IMR-90 (cell line): ENCODE measurements at regions not wholly inside any gene's neighbourhood (a gene's known extent, or its start where the extent isn't known, plus 50 kb on each side); places are given as distances from the start of the nearest gene placed in this dataset.

Experiments used
- ATAC-seq: fragments of 200-7000 bp; cut with Tn5 transposase; 2 replicates; pipeline ENCODE4 v1.9.1; 2020; ENCODE audit warnings: low read depth, mild to moderate bottlenecking, moderate library complexity
- BruUV-seq: library from RNA; stranded (reverse); fragments of 400-500 nt; replicated peaks from 2 replicates; lab custom pipeline; 2021; lab: Mats Ljungman, UMichigan
- CTCF ChIA-PET: fragments of 300-600 bp; formaldehyde crosslinking; extraction: SDS; loops from one replicate; lab custom pipeline; 2021; ENCODE audit warnings: antibody characterized with exemption; lab: Yijun Ruan, JAX
- POLR2A ChIA-PET: fragments of 300-600 bp; sonication (Branson Sonifier 250); formaldehyde crosslinking; loops from one replicate; lab custom pipeline; 2022; ENCODE audit warnings: antibody characterized with exemption; ENCODE audit not compliant: unreplicated experiment; lab: Charles Lee
- DNase-seq: peaks from one replicate; pipeline ENCODE4 v3.0.0; 2013
- H2AFZ ChIP-seq: replicated peaks from 2 replicates; pipeline ENCODE3; 2013; ENCODE audit warnings: low read length, mild to moderate bottlenecking; ENCODE audit not compliant: poor library complexity
- H2AK5ac ChIP-seq: 2 replicates; pipeline ENCODE4 v1.6.1; 2013; ENCODE audit warnings: low read depth, low read length, inconsistent platforms
- H2AK9ac ChIP-seq: replicated peaks from 2 replicates; pipeline ENCODE3; 2013; ENCODE audit warnings: mild to moderate bottlenecking, low read depth, low read length, moderate library complexity; ENCODE audit not compliant: poor library complexity
- H2BK120ac ChIP-seq: 2 replicates; pipeline ENCODE4 v1.6.1; 2013; ENCODE audit warnings: low read depth, low read length, inconsistent platforms
- H2BK15ac ChIP-seq: 3 replicates; pipeline ENCODE4 v1.6.1; 2013; ENCODE audit warnings: low read depth, low read length, inconsistent platforms
- H2BK20ac ChIP-seq: 2 replicates; pipeline ENCODE4 v1.6.1; 2013; ENCODE audit warnings: low read depth, mild to moderate bottlenecking, inconsistent platforms, low read length, moderate library complexity
- H2BK5ac ChIP-seq: 2 replicates; pipeline ENCODE4 v1.6.1; 2013; ENCODE audit warnings: mild to moderate bottlenecking, low read depth, low read length, inconsistent platforms; ENCODE audit not compliant: poor library complexity, severe bottlenecking
- H3K14ac ChIP-seq: replicated peaks from 2 replicates; pipeline ENCODE4 v1.6.1; 2013; ENCODE audit warnings: low read depth, low read length, inconsistent platforms
- H3K18ac ChIP-seq: 2 replicates; pipeline ENCODE4 v1.6.1; 2013; ENCODE audit warnings: low read depth, low read length, control low read depth
- H3K23ac ChIP-seq: 2 replicates; pipeline ENCODE4 v1.6.1; 2013; ENCODE audit warnings: low read depth, low read length, inconsistent platforms
- H3K27ac ChIP-seq: 2 replicates; pipeline ENCODE4 v1.5.1; 2013; ENCODE audit warnings: mild to moderate bottlenecking, control low read depth, low read length; ENCODE audit not compliant: insufficient read depth
- H3K27me3 ChIP-seq: 2 replicates; pipeline ENCODE4 v1.6.1; 2013; ENCODE audit warnings: low read length; ENCODE audit not compliant: control insufficient read depth, insufficient read depth
- H3K36me3 ChIP-seq: 2 replicates; pipeline ENCODE4 v1.6.1; 2013; ENCODE audit warnings: low read length, mixed read lengths; ENCODE audit not compliant: control insufficient read depth, insufficient read depth
- H3K4ac ChIP-seq: 2 replicates; pipeline ENCODE4 v1.6.1; 2013; ENCODE audit warnings: low read depth, low read length, inconsistent platforms
- H3K4me1 ChIP-seq: 2 replicates; pipeline ENCODE4 v1.6.1; 2013; ENCODE audit warnings: low read length, mixed read lengths; ENCODE audit not compliant: control insufficient read depth, insufficient read depth
- H3K4me2 ChIP-seq: 2 replicates; pipeline ENCODE4 v1.6.1; 2013; ENCODE audit warnings: low read depth, mild to moderate bottlenecking, control low read depth, low read length, moderate library complexity
- H3K4me3 ChIP-seq: 2 replicates; pipeline ENCODE4 v1.5.1; 2013; ENCODE audit warnings: low read depth, mild to moderate bottlenecking, control low read depth, low read length, moderate library complexity; ENCODE audit not compliant: insufficient read depth
- H3K56ac ChIP-seq: 2 replicates; pipeline ENCODE4 v1.6.1; 2013; ENCODE audit warnings: low read length, inconsistent platforms; ENCODE audit not compliant: insufficient read depth; ENCODE audit errors: extremely low read depth
- H3K79me1 ChIP-seq, 2 experiments: 2 replicates each; pipeline ENCODE4 v1.6.1; 2013; ENCODE audit warnings: low read length in 2 of 2, inconsistent platforms in 1 of 2, low read depth in 1 of 2
- H3K9ac ChIP-seq: 2 replicates; pipeline ENCODE4 v1.6.1; 2013; ENCODE audit warnings: low read depth, low read length, control low read depth
- H3K9me1 ChIP-seq: 2 replicates; pipeline ENCODE4 v1.6.1; 2013; ENCODE audit warnings: low read length, inconsistent platforms; ENCODE audit not compliant: insufficient read depth
- H3K9me3 ChIP-seq: 2 replicates; pipeline ENCODE4 v1.6.1; 2013; ENCODE audit warnings: low read length; ENCODE audit not compliant: control insufficient read depth, insufficient read depth
- H4K20me1 ChIP-seq: 2 replicates; pipeline ENCODE4 v1.6.1; 2013; ENCODE audit warnings: low read length, inconsistent platforms; ENCODE audit not compliant: insufficient read depth
- H4K5ac ChIP-seq: 2 replicates; pipeline ENCODE4 v1.6.1; 2013; ENCODE audit warnings: mild to moderate bottlenecking, low read depth, low read length, control low read depth
- H4K8ac ChIP-seq, 2 experiments: 2 replicates each; pipeline ENCODE4 v1.6.1; 2013; ENCODE audit warnings: low read depth in 2 of 2, low read length in 2 of 2, control low read depth in 1 of 2, inconsistent platforms in 1 of 2
- H4K91ac ChIP-seq: 2 replicates; pipeline ENCODE4 v1.6.1; 2013; ENCODE audit warnings: low read depth, low read length, inconsistent platforms; ENCODE audit not compliant: insufficient read depth
- BHLHE40 ChIP-seq: fragments of 150-350 bp; IDR thresholded peaks from 2 replicates; pipeline ENCODE4 v1.6.1; 2016; ENCODE audit warnings: mild to moderate bottlenecking, low read depth, low read length
- CEBPB ChIP-seq: IDR thresholded peaks from 2 replicates; pipeline ENCODE4 v1.6.1; 2012; ENCODE audit warnings: low read depth, low read length, improper control_type of control experiment
- CHD1 ChIP-seq: IDR thresholded peaks from 2 replicates; pipeline ENCODE4 v1.6.1; 2012; ENCODE audit warnings: low read depth, low read length, improper control_type of control experiment
- MAFK ChIP-seq: IDR thresholded peaks from 2 replicates; pipeline ENCODE4 v1.6.1; 2012; ENCODE audit warnings: low read depth, low read length, improper control_type of control experiment
- MAZ ChIP-seq: IDR thresholded peaks from 2 replicates; pipeline ENCODE4 v1.6.1; 2012; ENCODE audit warnings: low read depth, mild to moderate bottlenecking, low read length, improper control_type of control experiment, moderate library complexity, borderline replicate concordance
- MXI1 ChIP-seq: IDR thresholded peaks from 2 replicates; pipeline ENCODE4 v1.6.1; 2012; ENCODE audit warnings: low read depth, mild to moderate bottlenecking, low read length, moderate library complexity, borderline replicate concordance
- POLR2A ChIP-seq: IDR thresholded peaks from 2 replicates; pipeline ENCODE4 v1.6.1; 2012; ENCODE audit warnings: mild to moderate bottlenecking, low read depth, low read length
- SMC3 ChIP-seq: fragments of 150-350 bp; IDR thresholded peaks from 2 replicates; pipeline ENCODE4 v1.6.1; 2016; ENCODE audit warnings: low read depth, mild to moderate bottlenecking, antibody characterized with exemption, low read length, moderate library complexity
- WGBS, 2 experiments: methylation state at CpG; one replicate each; pipeline versions ENCODE4 v1.1.5 to v1.1.7; 2013; ENCODE audit warnings: missing lambda C conversion rate in 2 of 2; ENCODE audit not compliant: insufficient read length in 1 of 2; ENCODE audit errors: extremely low coverage in 2 of 2; 5-methylcytosine and 5-hydroxymethylcytosine counted together
- dilution Hi-C: fragments of 300-500 bp; cut with HindIII; formaldehyde crosslinking; loops from one replicate; pipeline ENCODE4 v1.14.3; 2018; ENCODE audit warnings: low sequenced_read_pairs; ENCODE audit not compliant: unreplicated experiment
- in situ Hi-C: fragments of 300-500 bp; cut with MboI; formaldehyde crosslinking; loops from 3 replicates; pipeline ENCODE4 v1.14.3; 2019; ENCODE audit warnings: low sequenced_read_pairs, inconsistent platforms, mixed read lengths
- intact Hi-C: fragments of 100-400 bp; cut with micrococcal nuclease; formaldehyde crosslinking; loops from 2 replicates; pipeline ENCODE4 v1.10.0; 2022
- TF ChIP-seq, protein P1 (sequence below): fragments of 150-350 bp; IDR thresholded peaks from 2 replicates; pipeline ENCODE4 v1.6.1; 2016; ENCODE audit warnings: low read depth, mild to moderate bottlenecking, low read length, moderate library complexity, borderline replicate concordance
- TF ChIP-seq, protein P2 (sequence below): fragments of 150-350 bp; IDR thresholded peaks from 2 replicates; pipeline ENCODE4 v1.6.1; 2017; ENCODE audit warnings: mild to moderate bottlenecking, antibody characterized with exemption, low read length, low read depth

DNA sequence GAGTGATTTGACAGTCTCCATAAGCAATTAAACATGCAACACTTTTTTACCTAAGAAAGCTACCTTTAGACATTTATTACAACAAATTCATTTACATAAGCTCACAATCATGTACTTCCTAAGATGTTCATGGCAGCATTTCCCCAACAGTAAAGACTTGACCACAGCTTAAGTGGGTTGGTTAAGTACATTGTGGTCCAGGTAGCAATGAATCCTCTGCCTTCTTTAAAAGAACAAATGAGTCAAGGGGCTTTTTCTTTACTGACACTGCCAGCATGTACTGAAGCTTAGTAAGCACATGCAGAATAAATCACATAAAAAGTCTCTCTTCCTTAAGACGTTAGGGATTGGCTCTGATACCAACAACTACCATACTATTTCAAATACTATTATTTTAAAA lies 183.7 kb upstream of the USP9Y start:
- intact Hi-C loops: no loop called here
- TF ChIP-seq, protein P1, sequence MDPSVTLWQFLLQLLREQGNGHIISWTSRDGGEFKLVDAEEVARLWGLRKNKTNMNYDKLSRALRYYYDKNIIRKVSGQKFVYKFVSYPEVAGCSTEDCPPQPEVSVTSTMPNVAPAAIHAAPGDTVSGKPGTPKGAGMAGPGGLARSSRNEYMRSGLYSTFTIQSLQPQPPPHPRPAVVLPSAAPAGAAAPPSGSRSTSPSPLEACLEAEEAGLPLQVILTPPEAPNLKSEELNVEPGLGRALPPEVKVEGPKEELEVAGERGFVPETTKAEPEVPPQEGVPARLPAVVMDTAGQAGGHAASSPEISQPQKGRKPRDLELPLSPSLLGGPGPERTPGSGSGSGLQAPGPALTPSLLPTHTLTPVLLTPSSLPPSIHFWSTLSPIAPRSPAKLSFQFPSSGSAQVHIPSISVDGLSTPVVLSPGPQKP: no peak
- TF ChIP-seq MAFK: no peak
- no peak for TF ChIP-seq CEBPB
- TF ChIP-seq POLR2A: no peak
- TF ChIP-seq MAZ: no peak
- TF ChIP-seq MXI1: no peak
- no peak for TF ChIP-seq BHLHE40
- TF ChIP-seq, protein P2, sequence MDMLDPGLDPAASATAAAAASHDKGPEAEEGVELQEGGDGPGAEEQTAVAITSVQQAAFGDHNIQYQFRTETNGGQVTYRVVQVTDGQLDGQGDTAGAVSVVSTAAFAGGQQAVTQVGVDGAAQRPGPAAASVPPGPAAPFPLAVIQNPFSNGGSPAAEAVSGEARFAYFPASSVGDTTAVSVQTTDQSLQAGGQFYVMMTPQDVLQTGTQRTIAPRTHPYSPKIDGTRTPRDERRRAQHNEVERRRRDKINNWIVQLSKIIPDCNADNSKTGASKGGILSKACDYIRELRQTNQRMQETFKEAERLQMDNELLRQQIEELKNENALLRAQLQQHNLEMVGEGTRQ: no peak
- no peak for TF ChIP-seq CHD1
- no peak for TF ChIP-seq SMC3

More for the DNA sequence above, 183.7 kb upstream of the USP9Y start:
- no peaks in the 10 kb centered on the region for H3K4me1 ChIP-seq
- POLR2A ChIA-PET: no interaction called here
- H2AK9ac ChIP-seq: no peak overlapping the region
- H2BK20ac ChIP-seq: no peak overlapping the region
- DNase-seq (no peak), ATAC-seq (no peak)
- H3K23ac ChIP-seq: no peak overlapping the region
- BruUV-seq: no TSS peak
- no peaks in the 10 kb centered on the region for H3K36me3 ChIP-seq
- H3K14ac ChIP-seq: no peak overlapping the region
- no peak overlapping the region for H3K4ac ChIP-seq
- no peak overlapping the region for H3K27ac ChIP-seq
- CTCF ChIA-PET: no interaction called here
- no peak overlapping the region for H3K56ac ChIP-seq
- no peak overlapping the region for H2BK120ac ChIP-seq
- in situ Hi-C loops (no loop called here), dilution Hi-C loops (no loop called here)
- H4K91ac ChIP-seq: no peak overlapping the region
- H3K9me1 ChIP-seq: no peaks in the 10 kb centered on the region
- no peak overlapping the region for H4K5ac ChIP-seq
- no peaks in the 10 kb centered on the region for H3K9me3 ChIP-seq
- H4K20me1 ChIP-seq: no peaks in the 10 kb centered on the region
- no peaks in the 10 kb centered on the region for H3K79me1 ChIP-seq
- WGBS, 2 experiments: no CpG with 5 or more reads among the region's 1 CpG
- H2BK15ac ChIP-seq: no peak overlapping the region
- H3K4me3 ChIP-seq: no peak overlapping the region
- no peak overlapping the region for H2AFZ ChIP-seq
- no peak overlapping the region for H3K4me2 ChIP-seq
- no peak overlapping the region for H3K9ac ChIP-seq
- H4K8ac ChIP-seq: no peak overlapping the region
- no peak overlapping the region for H2AK5ac ChIP-seq
- no peak overlapping the region for H2BK5ac ChIP-seq
- H3K27me3 ChIP-seq: no peaks in the 10 kb centered on the region
- no peak overlapping the region for H3K18ac ChIP-seq
